ENCODE measurements at regions not wholly inside any gene's neighbourhood (a gene's known extent, or its start where the extent isn't known, plus 50 kb on each side); places are given as distances from the start of the nearest gene placed in this dataset.

DNA sequence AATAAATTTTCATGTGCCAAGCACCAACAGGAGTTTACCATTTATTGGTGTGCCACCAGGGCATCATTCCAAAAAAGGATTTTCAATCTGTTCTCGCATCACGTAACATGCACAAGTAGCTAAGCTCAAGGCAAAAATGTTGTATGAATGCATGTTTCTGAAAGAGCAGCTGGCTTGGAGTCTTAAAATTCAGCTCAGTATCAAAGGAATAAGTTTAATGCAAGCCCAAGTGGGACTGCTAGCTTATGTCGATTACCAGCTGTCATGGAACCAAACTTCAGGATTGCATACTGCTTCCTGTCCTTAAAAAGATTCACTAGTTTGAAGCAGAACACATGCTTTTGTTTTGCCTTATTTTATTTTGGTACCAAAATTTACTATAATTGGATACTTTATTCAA is 437.0 kb downstream of the FSCB start:
- in situ Hi-C loops (cut with HindIII; ENCODE audit: low sequenced_read_pairs) = no loop called here
- no peak for DNase-seq (ENCODE audit: low spot score)

DNA sequence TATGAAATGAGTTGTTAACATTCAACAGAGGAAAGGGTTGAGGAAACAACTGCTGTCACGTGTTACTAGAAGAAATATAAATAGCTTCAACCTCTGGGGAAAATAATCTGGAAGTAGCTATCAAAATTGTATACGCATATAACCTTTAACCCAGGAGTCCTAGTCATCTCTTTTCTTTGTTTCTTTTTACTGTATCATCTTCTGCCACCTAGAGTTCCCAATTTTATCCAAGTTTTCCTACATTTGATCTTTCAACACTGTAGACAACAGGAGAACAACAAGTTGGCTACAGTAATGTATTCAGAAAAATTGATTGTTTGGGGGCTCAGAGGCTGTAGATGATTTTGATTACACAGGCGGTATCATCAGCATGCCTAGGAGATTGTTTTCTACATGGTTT is 453.7 kb downstream of the FSCB start:
- in situ Hi-C loops (cut with HindIII; ENCODE audit: low sequenced_read_pairs) = no loop called here
- no peak for DNase-seq (ENCODE audit: low spot score)

GRCh38 chr14:44041700-44042099 is 465.4 kb downstream of the FSCB start:
- in situ Hi-C loops (cut with HindIII; ENCODE audit: low sequenced_read_pairs) = no loop called here
- DNase-seq (ENCODE audit: low spot score) = no peak

DNA sequence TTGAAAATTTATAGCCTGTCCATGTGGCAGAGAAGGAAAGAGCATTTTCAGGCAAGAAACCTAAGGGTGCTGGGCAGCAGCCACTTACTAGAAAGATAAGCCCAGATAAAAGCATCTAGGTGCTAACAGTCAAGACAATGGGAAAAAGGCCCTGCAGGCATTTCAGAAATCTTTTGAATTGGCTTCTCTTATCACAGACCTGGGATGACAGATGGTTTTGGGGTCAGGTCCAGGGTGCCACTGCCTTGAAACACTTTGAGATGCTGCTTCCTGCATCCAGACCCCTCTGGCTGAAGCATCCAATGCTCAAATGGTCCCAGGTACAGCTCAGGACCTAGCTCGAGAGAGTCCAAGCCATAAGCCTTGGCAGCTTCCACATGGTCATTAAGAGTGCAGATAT is 466.5 kb downstream of the FSCB start:
- in situ Hi-C loops (cut with HindIII; ENCODE audit: low sequenced_read_pairs) = no loop called here
- no peak for DNase-seq (ENCODE audit: low spot score)

- in situ Hi-C loops (cut with HindIII; ENCODE audit: low sequenced_read_pairs) = no loop called here
- no peak for DNase-seq (ENCODE audit: low spot score)
Measured at GRCh38 chr14:44036248-44036647, 470.8 kb downstream of the FSCB start.

DNA sequence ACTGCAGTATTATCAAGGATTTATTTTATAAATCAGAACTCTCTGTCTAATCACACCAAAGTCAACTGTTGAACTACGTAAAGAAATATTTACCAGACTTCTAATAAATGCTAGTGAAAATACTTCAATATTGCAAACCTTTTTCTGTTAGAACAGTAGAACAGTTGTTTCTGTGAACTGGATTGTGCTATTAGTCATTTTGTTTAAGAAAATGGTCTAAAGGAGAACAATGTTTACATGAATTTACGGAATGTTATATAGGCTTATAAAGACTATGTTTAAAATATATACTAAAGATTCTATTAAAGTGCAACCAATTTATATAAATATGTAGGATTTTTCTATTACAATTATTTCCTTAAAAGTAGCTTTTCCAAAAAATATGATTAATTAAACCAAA is 471.4 kb downstream of the FSCB start:
- no peak for DNase-seq (ENCODE audit: low spot score)
- in situ Hi-C loops (cut with HindIII; ENCODE audit: low sequenced_read_pairs) = no loop called here

DNA sequence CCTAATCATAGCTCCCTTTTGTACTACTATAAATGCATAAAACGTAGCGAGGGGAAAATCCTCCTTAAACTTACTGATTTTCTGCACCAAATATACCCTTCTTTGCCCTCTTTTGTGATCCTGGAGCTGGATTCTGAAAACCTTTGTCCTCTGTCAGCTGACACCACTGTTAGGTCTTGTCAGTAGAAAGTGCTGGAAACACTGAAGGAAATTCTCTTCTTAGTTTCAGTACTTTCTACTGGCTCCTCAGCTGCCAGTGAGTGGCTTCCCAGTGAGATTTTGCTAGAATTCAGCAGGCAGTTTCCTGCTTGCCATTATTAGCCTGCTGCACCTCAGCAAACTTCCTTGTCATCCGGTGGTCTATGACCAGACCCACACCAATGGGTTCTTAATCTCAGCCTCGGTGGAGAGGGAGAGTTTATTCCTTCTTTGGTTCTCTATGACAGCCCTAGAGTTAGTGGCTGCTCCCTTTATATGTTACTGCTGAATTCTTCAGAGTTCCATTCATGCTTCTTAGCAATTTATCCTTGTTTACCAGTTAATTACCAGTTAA is 476.2 kb downstream of the FSCB start:
- DNase-seq (ENCODE audit: low spot score) = no peak

GRCh38 chr14:44029933-44030332 is 477.1 kb downstream of the FSCB start:
- in situ Hi-C loops (cut with HindIII; ENCODE audit: low sequenced_read_pairs) = no loop called here

More for the DNA sequence above, 476.2 kb downstream of the FSCB start:
- in situ Hi-C loops (cut with HindIII; ENCODE audit: low sequenced_read_pairs) = no loop called here

DNA sequence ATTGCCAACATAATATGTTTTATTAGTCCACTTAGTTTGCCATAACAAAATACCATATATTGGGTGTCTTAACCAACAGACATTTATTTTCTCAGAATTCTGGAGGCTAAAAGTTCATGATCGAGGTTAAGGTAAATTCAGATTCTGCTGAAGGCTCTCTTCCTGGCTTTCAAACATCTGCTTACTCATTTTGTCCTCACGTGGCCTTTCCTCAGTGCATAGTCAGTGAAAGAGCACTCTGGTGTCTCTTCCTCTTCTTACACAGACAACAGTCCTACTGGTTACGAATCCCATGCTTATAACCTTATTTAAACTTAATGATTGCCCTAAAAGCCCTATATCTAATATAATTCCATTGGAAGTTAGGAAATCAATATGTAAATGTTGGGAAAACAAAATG is 479.7 kb downstream of the FSCB start:
- in situ Hi-C loops (cut with HindIII; ENCODE audit: low sequenced_read_pairs) = no loop called here
- DNase-seq (ENCODE audit: low spot score) = no peak

More at GRCh38 chr14:44029933-44030332, 477.1 kb downstream of the FSCB start:
- DNase-seq (ENCODE audit: low spot score) = no peak

- no peak for DNase-seq (ENCODE audit: low spot score)
- in situ Hi-C loops (cut with HindIII; ENCODE audit: low sequenced_read_pairs) = no loop called here
Measured at GRCh38 chr14:44010595-44010994, 496.5 kb downstream of the FSCB start.

DNA sequence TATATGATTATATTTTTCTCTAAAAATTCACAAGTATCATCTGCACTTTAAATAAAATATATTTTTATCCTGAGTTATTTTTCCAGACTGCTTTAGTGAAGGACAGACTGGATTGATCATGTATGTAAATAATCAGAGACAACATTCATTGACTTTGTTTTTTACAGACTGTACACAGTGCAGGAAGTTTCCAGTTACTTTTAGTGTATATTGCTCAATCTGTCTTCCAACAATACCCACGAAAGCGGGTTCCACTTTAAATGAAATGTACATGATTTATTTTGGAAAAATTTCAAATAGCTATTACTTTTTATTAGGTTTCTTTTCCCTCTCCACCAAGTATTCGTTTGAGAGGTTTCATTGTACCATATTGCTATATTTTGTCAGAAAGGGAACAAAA is 497.0 kb downstream of the FSCB start:
- in situ Hi-C loops (cut with HindIII; ENCODE audit: low sequenced_read_pairs) = no loop called here
- DNase-seq (ENCODE audit: low spot score) = no peak

DNA sequence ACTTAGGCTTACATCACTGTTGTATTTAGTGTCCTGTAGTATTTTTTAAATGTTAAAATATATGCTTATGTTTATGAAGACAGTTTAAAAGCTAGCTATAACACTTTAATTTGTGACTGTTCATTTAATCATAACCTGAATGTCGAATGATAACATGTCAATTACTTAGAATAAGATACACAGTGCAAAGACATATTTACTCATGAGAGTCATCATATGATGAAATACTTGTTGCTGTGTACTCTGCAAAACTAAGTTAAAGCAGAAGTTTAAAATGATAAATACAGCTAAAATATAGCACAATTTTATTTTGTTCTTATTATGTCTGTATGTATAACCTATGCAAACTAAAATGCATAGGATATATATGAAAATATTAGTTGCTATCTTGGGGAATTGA is 497.4 kb downstream of the FSCB start:
- DNase-seq (ENCODE audit: low spot score) = no peak
- in situ Hi-C loops (cut with HindIII; ENCODE audit: low sequenced_read_pairs) = no loop called here

DNA sequence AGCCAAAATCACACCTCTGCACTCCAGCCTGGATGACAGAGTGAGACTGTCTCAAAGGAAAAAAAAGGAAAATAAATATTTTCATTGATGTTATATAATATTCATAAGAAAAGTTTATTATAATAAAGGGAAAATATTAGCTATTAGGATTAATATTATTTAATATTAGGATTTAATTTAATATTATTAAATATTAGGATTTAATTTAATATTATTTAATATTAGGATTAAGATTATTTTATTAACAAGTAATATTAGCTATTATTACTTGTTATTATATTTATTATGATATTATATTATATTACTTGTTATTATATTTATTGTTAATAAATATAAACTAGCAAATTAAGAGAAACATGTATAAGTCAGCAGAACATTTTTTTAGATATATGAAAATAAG is 518.1 kb downstream of the FSCB start:
- DNase-seq (ENCODE audit: low spot score) = no peak
- in situ Hi-C loops (cut with HindIII; ENCODE audit: low sequenced_read_pairs) = no loop called here

DNA sequence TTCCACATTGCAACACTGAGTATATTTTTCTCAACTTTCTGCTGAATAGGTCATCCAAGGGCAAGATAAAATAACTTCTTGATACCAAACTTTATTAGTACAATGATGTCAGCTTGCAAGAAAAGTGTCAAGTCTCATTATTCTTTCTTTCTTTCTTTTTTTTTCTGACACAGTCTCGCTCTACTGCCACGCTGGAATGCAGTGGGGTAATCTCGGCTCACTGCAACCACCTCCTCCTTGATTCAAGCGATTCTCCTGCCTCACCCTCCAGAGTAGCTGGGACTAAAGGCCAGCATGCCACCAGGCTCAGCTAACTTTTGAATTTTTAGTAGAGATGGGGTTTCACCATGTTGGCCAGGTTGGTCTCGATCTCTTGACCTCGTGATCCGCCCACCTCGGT is 523.4 kb downstream of the FSCB start:
- DNase-seq (ENCODE audit: low spot score) = no peak
- in situ Hi-C loops (cut with HindIII; ENCODE audit: low sequenced_read_pairs) = no loop called here

DNA sequence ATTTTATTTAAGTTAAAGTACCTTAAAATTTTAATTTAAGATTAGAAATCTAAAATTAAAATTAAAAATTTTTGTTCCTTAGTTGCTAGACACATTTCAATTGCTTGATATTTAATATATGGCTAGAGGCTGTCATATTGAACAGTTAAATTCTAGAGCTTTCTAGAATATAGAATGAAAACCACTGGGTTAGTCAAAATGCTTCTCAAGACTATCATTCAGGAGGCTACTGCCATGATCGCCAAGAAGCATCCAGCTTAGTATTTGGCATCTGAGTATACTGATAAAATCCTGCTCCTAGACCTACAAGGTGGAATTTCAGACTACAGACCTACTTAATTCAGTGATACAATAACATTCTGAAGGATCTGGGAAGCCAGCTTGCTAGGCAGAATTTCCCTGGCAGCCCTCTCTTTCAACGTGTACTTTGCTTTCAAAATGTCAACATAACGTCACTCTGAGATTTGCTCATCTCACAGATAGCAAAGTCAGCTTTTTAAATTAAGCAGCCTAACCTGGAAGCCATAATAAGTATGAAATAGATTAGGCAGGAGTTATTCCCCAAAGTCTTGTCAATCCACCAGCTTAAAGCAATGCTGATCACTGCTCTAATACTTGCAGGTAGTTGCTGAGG is 525.8 kb downstream of the FSCB start:
- in situ Hi-C loops (cut with HindIII; ENCODE audit: low sequenced_read_pairs) = no loop called here

GRCh38 chr14:43956741-43957140 is 550.3 kb downstream of the FSCB start:
- no peak for DNase-seq (ENCODE audit: low spot score)
- in situ Hi-C loops (cut with HindIII; ENCODE audit: low sequenced_read_pairs) = no loop called here

More for the DNA sequence above, 525.8 kb downstream of the FSCB start:
- no peak for DNase-seq (ENCODE audit: low spot score)

DNA sequence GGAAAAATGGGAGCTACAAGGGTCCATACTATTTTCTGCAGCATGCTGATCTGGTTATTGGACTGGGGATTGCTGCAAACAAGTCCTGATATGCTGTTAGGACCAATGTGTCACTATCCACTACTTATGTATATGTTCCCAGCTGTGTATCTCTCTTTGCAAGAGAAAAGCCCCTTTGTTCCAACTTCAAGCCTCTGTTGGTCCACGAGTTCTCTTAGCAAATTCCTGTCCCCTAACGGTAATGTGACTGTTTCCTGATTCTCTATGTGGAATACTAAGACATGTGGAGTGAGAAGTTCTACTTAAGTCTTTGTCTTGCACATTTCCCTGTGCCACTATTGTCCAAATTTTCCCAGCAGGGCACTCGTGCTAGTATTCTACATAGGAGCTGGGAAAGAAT is 557.7 kb downstream of the FSCB start:
- no peak for DNase-seq (ENCODE audit: low spot score)
- in situ Hi-C loops (cut with HindIII; ENCODE audit: low sequenced_read_pairs) = no loop called here

DNA sequence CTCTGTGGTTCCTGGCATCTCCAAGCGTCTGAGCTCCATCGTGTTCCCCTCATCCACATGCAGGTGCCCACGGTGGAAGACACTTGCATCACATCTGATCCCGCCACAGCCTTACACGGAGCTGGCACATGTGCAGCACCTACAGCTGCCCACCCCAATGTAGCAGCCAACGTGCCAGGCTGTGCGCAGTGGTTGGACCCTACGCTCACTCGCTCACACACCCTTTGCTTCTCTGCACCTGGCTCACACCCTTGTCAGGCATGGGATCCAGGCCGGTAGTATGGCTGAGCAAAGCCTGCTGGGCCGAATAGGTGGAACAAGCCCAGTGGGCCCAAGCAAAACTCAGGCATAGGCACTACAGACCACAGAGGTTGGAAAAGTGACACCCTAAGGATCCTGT is 567.2 kb downstream of the FSCB start:
- in situ Hi-C loops (cut with HindIII; ENCODE audit: low sequenced_read_pairs) = no loop called here
- no peak for DNase-seq (ENCODE audit: low spot score)

DNA sequence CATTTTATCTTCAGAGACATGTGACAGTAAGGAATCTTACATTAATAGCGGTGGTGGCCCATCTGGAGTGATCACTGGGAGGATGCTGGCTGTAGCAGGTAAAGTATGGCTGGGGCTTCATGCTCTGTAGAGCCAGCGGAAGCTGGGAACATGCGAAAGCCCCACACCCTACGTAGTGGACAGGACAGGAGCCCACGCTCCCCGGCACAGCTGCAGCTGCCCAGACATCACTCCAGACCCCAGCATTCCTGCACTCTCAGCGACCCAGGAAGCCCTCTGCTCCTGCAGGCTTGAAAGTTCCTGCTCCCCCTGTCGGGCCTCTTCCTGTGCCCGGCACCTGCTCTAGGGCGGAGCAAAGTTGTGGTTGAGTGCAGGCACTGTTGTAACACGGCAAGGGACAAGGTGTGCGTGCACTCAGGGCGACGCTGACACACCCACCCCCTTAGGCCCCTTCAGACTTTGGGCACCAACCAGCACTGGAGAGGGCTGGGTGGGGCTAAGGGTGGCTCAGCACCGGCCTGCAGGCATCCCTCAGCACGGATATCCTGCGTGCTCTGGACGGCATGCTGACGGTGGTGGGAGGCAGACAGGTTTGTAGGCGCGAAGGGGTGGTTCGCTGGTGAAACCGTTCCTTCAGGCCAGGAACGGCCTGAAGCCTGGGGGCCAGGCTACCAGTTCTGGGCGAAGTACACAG is 568.3 kb downstream of the FSCB start:
- no peak for DNase-seq (ENCODE audit: low spot score)
- in situ Hi-C loops (cut with HindIII; ENCODE audit: low sequenced_read_pairs) = no loop called here

GRCh38 chr14:43937001-43937400 is 570.1 kb downstream of the FSCB start:
- in situ Hi-C loops (cut with HindIII; ENCODE audit: low sequenced_read_pairs) = no loop called here
- DNase-seq (ENCODE audit: low spot score) = no peak

DNA sequence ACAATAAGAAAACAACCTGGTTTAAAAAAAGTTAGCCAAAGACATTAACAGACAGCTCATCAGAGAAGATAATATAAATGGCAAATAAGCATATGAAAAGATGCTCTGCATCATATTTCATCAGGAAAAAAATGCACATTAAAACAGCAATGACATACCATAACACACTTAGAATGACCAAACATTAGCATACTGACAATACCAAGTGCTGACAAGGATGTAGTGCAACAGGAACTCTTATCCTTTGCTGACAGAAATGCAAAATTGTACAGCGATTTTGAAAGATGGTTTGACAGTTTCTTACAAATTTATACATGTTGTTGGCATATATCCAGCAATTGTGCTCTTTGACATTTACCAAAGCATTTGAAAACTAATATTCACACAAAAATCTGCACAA is 573.0 kb downstream of the FSCB start:
- DNase-seq (ENCODE audit: low spot score) = no peak
- in situ Hi-C loops (cut with HindIII; ENCODE audit: low sequenced_read_pairs) = no loop called here

Data from G401 (cell line).